Smooth muscle cell (in vitro differentiated cells): ENCODE measurements at regions not wholly inside any gene's neighbourhood (a gene's known extent, or its start where the extent isn't known, plus 50 kb on each side); places are given as distances from the start of the nearest gene placed in this dataset.

ENCODE experiments used
- DNase-seq: peaks from one replicate; lab custom pipeline; 2025; ENCODE audit not compliant: unreplicated experiment; lab: John Stamatoyannopoulos, UW
- H2AFZ ChIP-seq: fragments of 200-600 bp; sonication (generic); 2 replicates; pipeline ENCODE4 v1.6.0; 2016; ENCODE audit warnings: antibody characterized with exemption, low read depth, mild to moderate bottlenecking
- H3F3A ChIP-seq: fragments of 200-600 bp; sonication (generic); 2 replicates; pipeline ENCODE4 v1.6.0; 2017; ENCODE audit warnings: antibody characterized with exemption, low read depth
- H3K27ac ChIP-seq: fragments of 200-600 bp; sonication (generic); 2 replicates; pipeline ENCODE4 v1.5.1; 2016; ENCODE audit warnings: low read depth, mild to moderate bottlenecking
- H3K27me3 ChIP-seq: fragments of 200-600 bp; sonication (generic); 2 replicates; pipeline ENCODE4 v1.6.1; 2016; ENCODE audit warnings: low read depth, mild to moderate bottlenecking
- H3K36me3 ChIP-seq: fragments of 200-600 bp; sonication (generic); 2 replicates; pipeline ENCODE4 v1.5.1; 2016; ENCODE audit warnings: low read depth
- H3K4me1 ChIP-seq: fragments of 200-600 bp; sonication (generic); 2 replicates; pipeline ENCODE4 v1.5.1; 2016; ENCODE audit warnings: low read depth
- H3K4me2 ChIP-seq: fragments of 200-600 bp; sonication (generic); 2 replicates; pipeline ENCODE4 v1.6.0; 2016; ENCODE audit warnings: mild to moderate bottlenecking
- H3K4me3 ChIP-seq: fragments of 200-600 bp; sonication (generic); 2 replicates; pipeline ENCODE4 v1.5.1; 2016; ENCODE audit warnings: mild to moderate bottlenecking
- H3K79me2 ChIP-seq: fragments of 200-600 bp; sonication (generic); 2 replicates; pipeline ENCODE4 v1.6.0; 2016; ENCODE audit warnings: low read depth, mild to moderate bottlenecking
- H3K9ac ChIP-seq: fragments of 200-600 bp; sonication (generic); 2 replicates; pipeline ENCODE4 v1.6.0; 2016; ENCODE audit warnings: low read depth
- H3K9me3 ChIP-seq: fragments of 200-600 bp; sonication (generic); replicated peaks from 2 replicates; pipeline ENCODE4 v1.5.1; 2016; ENCODE audit warnings: low read depth
- H4K20me1 ChIP-seq: fragments of 200-600 bp; sonication (generic); 2 replicates; pipeline ENCODE4 v1.6.0; 2016; ENCODE audit warnings: low read depth
- WGBS: methylation state at CpG from one replicate; pipeline ENCODE4 v1.1.7; 2016; ENCODE audit warnings: low lambda C conversion rate; 5-methylcytosine and 5-hydroxymethylcytosine counted together
- TF ChIP-seq, protein P1 (sequence below): fragments of 200-600 bp; sonication (generic); IDR thresholded peaks from 2 replicates; pipeline ENCODE4 v1.5.1; 2017; ENCODE audit warnings: borderline replicate concordance, mild to moderate bottlenecking, antibody characterized with exemption; ENCODE audit not compliant: insufficient read depth, poor library complexity, severe bottlenecking

GRCh38 chr16:6536411-6536810 is 796.2 kb upstream of the RBFOX1 start:
- no peak overlapping the region for H2AFZ ChIP-seq
- H3K9me3 ChIP-seq: no peaks in the 10 kb centered on the region
- 75% methylated on average over 2 of the region's 2 CpGs for WGBS
- no peak for DNase-seq
- H3F3A ChIP-seq: no peaks in the 10 kb centered on the region
- no peaks in the 10 kb centered on the region for H3K4me1 ChIP-seq
- H3K4me3 ChIP-seq: no peak overlapping the region
- H3K27me3 ChIP-seq: no peaks in the 10 kb centered on the region
- H3K4me2 ChIP-seq: no peak overlapping the region
- TF ChIP-seq, protein P1, sequence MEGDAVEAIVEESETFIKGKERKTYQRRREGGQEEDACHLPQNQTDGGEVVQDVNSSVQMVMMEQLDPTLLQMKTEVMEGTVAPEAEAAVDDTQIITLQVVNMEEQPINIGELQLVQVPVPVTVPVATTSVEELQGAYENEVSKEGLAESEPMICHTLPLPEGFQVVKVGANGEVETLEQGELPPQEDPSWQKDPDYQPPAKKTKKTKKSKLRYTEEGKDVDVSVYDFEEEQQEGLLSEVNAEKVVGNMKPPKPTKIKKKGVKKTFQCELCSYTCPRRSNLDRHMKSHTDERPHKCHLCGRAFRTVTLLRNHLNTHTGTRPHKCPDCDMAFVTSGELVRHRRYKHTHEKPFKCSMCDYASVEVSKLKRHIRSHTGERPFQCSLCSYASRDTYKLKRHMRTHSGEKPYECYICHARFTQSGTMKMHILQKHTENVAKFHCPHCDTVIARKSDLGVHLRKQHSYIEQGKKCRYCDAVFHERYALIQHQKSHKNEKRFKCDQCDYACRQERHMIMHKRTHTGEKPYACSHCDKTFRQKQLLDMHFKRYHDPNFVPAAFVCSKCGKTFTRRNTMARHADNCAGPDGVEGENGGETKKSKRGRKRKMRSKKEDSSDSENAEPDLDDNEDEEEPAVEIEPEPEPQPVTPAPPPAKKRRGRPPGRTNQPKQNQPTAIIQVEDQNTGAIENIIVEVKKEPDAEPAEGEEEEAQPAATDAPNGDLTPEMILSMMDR: no peak
- H4K20me1 ChIP-seq: no peaks in the 10 kb centered on the region
- no peak overlapping the region for H3K9ac ChIP-seq
- H3K36me3 ChIP-seq: no peaks in the 10 kb centered on the region
- no peaks in the 10 kb centered on the region for H3K79me2 ChIP-seq
- H3K27ac ChIP-seq: no peak overlapping the region

DNA sequence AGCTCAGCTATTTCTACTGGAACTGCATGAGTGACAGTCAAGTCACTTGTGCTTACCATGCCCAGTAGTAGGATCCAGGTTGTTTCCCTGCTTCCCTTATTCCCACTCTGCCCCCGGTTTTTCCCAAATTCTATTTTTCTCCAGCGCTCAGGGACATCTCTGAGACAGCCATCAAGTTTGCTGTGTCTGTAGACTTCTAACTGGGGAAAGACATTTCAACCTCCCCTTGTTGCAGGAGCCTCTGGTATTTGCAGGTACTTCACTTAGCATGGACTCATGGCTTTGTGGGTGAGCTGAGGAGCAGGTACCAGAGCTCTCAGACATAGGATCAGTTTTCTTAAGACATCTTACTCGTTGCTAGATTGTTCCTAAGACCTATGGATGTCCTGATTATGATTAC is 801.6 kb upstream of the RBFOX1 start:
- Histone ChIP-seq H3K79me2 (no peaks in the 10 kb centered on the region), H3K4me3 (no peak overlapping the region), H3K4me2 (no peak overlapping the region), H3K9me3 (no peaks in the 10 kb centered on the region), H2AFZ (no peak overlapping the region), H3K36me3 (no peaks in the 10 kb centered on the region), H3K27ac (no peak overlapping the region), H3F3A (no peaks in the 10 kb centered on the region), H3K4me1 (no peaks in the 10 kb centered on the region), H4K20me1 (no peaks in the 10 kb centered on the region), H3K9ac (no peak overlapping the region), H3K27me3 (no peaks in the 10 kb centered on the region)
- TF ChIP-seq, protein P1: no peak
- 75% methylated on average over 3 of the region's 3 CpGs for WGBS
- no peak for DNase-seq

DNA sequence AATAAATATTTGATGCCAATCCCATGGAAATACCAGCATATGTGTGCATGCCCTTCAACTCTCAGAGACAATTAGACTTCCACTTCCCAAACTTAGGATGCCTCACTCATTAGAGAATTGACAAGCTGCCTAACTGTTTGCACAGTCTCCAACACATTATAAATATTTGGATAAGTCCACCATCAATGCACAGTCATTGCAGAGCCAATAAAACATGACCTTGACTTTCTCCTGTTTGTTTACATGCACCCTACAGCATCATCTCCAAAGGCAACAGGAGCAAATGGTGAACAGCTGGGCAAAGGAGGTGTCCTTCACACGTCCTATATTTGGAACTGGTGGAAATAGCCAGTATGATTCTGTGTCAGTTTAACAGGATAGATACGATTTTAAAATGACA is 804.4 kb upstream of the RBFOX1 start:
- Histone ChIP-seq H3K27ac (no peak overlapping the region), H3K4me3 (no peak overlapping the region), H4K20me1 (no peaks in the 10 kb centered on the region), H3K36me3 (no peaks in the 10 kb centered on the region), H3K79me2 (no peaks in the 10 kb centered on the region), H3K4me1 (no peaks in the 10 kb centered on the region), H2AFZ (no peak overlapping the region), H3K9me3 (no peaks in the 10 kb centered on the region), H3F3A (no peaks in the 10 kb centered on the region), H3K27me3 (no peaks in the 10 kb centered on the region), H3K9ac (no peak overlapping the region), H3K4me2 (no peak overlapping the region)
- WGBS: 59% methylated on average over 2 of the region's 2 CpGs
- TF ChIP-seq, protein P1: no peak
- no peak for DNase-seq

- H3K4me2 ChIP-seq: no peak overlapping the region
- no peak overlapping the region for H2AFZ ChIP-seq
- H3K9ac ChIP-seq: no peak overlapping the region
- H4K20me1 ChIP-seq: no peaks in the 10 kb centered on the region
- H3K4me3 ChIP-seq: no peak overlapping the region
- no peak for DNase-seq
- H3K27me3 ChIP-seq: no peaks in the 10 kb centered on the region
- no peaks in the 10 kb centered on the region for H3K36me3 ChIP-seq
- H3K4me1 ChIP-seq: no peaks in the 10 kb centered on the region
- H3F3A ChIP-seq: no peaks in the 10 kb centered on the region
- no peak overlapping the region for H3K27ac ChIP-seq
- no peaks in the 10 kb centered on the region for H3K9me3 ChIP-seq
- 75% methylated on average over 7 of the region's 7 CpGs for WGBS
- no peaks in the 10 kb centered on the region for H3K79me2 ChIP-seq
- TF ChIP-seq, protein P1: no peak
These were observed 805.0 kb upstream of the RBFOX1 start for GRCh38 chr16:6527646-6528045.
